Mesenchymal stem cell (in vitro differentiated cells and primary cell): ENCODE measurements at regions not wholly inside any gene's neighbourhood (a gene's known extent, or its start where the extent isn't known, plus 50 kb on each side); places are given as distances from the start of the nearest gene placed in this dataset.
A peak's percentile ranks its signal among the peaks of the same experiment; 100 is the strongest.

Source experiments
- DNase-seq: peaks from one replicate; pipeline ENCODE4 v3.0.0-alpha.2; 2013
- H2AFZ ChIP-seq: one replicate; pipeline ENCODE4 v1.6.1; 2013; ENCODE audit warnings: low read depth, mild to moderate bottlenecking, control low read depth, inconsistent platforms, low read length, moderate library complexity
- H2AK5ac ChIP-seq: 2 replicates; pipeline ENCODE4 v1.6.1; 2013; ENCODE audit warnings: low read length, moderate library complexity, mild to moderate bottlenecking, inconsistent platforms; ENCODE audit not compliant: severe bottlenecking
- H2BK120ac ChIP-seq: one replicate; pipeline ENCODE4 v1.6.1; 2013; ENCODE audit warnings: low read depth, mild to moderate bottlenecking, inconsistent platforms, low read length, moderate library complexity
- H2BK12ac ChIP-seq, 2 experiments: one replicate each; pipeline ENCODE4 v1.6.1; 2013; ENCODE audit warnings: inconsistent platforms in 2 of 2, low read length in 2 of 2, mild to moderate bottlenecking in 2 of 2, moderate library complexity in 2 of 2, control low read depth in 1 of 2
- H2BK15ac ChIP-seq: one replicate; pipeline ENCODE4 v1.6.1; 2013; ENCODE audit warnings: mild to moderate bottlenecking, low read depth, inconsistent platforms; ENCODE audit not compliant: poor library complexity, severe bottlenecking
- H2BK5ac ChIP-seq: 2 replicates; pipeline ENCODE4 v1.6.1; 2013; ENCODE audit warnings: low read depth, mild to moderate bottlenecking, low read length, control low read depth, inconsistent platforms; ENCODE audit not compliant: poor library complexity, severe bottlenecking
- H3K14ac ChIP-seq, 2 experiments: one replicate each; pipeline ENCODE4 v1.6.1; 2013; ENCODE audit warnings: inconsistent platforms in 2 of 2, low read length in 2 of 2, control low read depth in 1 of 2, mild to moderate bottlenecking in 1 of 2, moderate library complexity in 1 of 2
- H3K18ac ChIP-seq, 2 experiments: one replicate each; pipeline ENCODE4 v1.6.1; 2013; ENCODE audit warnings: inconsistent platforms in 2 of 2, low read length in 2 of 2, control low read depth in 1 of 2, low read depth in 1 of 2, mild to moderate bottlenecking in 1 of 2
- H3K23ac ChIP-seq, 2 experiments: one replicate each; pipeline ENCODE4 v1.6.1; 2013; ENCODE audit warnings: inconsistent platforms in 2 of 2, low read length in 2 of 2, mild to moderate bottlenecking in 2 of 2, moderate library complexity in 2 of 2, control low read depth in 1 of 2
- H3K27ac ChIP-seq: 2 replicates; pipeline ENCODE4 v1.5.1; 2013; ENCODE audit warnings: mild to moderate bottlenecking, moderate library complexity, low read length, control low read depth, inconsistent platforms; ENCODE audit not compliant: poor library complexity, severe bottlenecking
- H3K27me3 ChIP-seq, 2 experiments: 2 replicates each; pipeline versions ENCODE4 v1.6.1 to v1.7.0; 2013; ENCODE audit warnings: low read length in 2 of 2, mild to moderate bottlenecking in 2 of 2, moderate library complexity in 2 of 2, control low read depth in 1 of 2, inconsistent platforms in 1 of 2; ENCODE audit not compliant: control insufficient read depth in 1 of 2, insufficient read depth in 1 of 2
- H3K36me3 ChIP-seq, 2 experiments: 2 replicates each; pipeline versions ENCODE4 v1.6.1 to v1.7.0; 2013; ENCODE audit warnings: low read length in 2 of 2, control low read depth in 1 of 2, inconsistent platforms in 1 of 2, low read depth in 1 of 2, mild to moderate bottlenecking in 1 of 2; ENCODE audit not compliant: insufficient read depth in 2 of 2, control insufficient read depth in 1 of 2
- H3K4ac ChIP-seq, 2 experiments: one replicate each; pipeline ENCODE4 v1.6.1; 2013; ENCODE audit warnings: inconsistent platforms in 2 of 2, low read length in 2 of 2, mild to moderate bottlenecking in 2 of 2, moderate library complexity in 2 of 2, control low read depth in 1 of 2, low read depth in 1 of 2
- H3K4me1 ChIP-seq: 2 replicates; pipeline ENCODE4 v1.6.1; 2013; ENCODE audit warnings: low read depth, low read length, control low read depth; ENCODE audit not compliant: control insufficient read depth, insufficient read depth
- H3K4me2 ChIP-seq: 2 replicates; pipeline ENCODE4 v1.6.1; 2013; ENCODE audit warnings: low read length, mild to moderate bottlenecking, inconsistent platforms; ENCODE audit not compliant: poor library complexity, severe bottlenecking
- H3K4me3 ChIP-seq, 2 experiments: 2 replicates each; pipeline versions ENCODE4 v1.5.1 to v1.7.0; 2013; ENCODE audit warnings: low read length in 2 of 2, mild to moderate bottlenecking in 2 of 2, control low read depth in 1 of 2, low read depth in 1 of 2; ENCODE audit not compliant: insufficient read depth in 1 of 2
- H3K79me1 ChIP-seq: replicated peaks from 2 replicates; pipeline ENCODE4 v1.6.1; 2013; ENCODE audit warnings: mild to moderate bottlenecking, control low read depth, low read length, inconsistent platforms; ENCODE audit not compliant: poor library complexity, severe bottlenecking
- H3K9ac ChIP-seq: 2 replicates; pipeline ENCODE4 v1.7.0; 2013; ENCODE audit warnings: mild to moderate bottlenecking, low read length, moderate library complexity
- H3K9me3 ChIP-seq: 2 replicates; pipeline ENCODE4 v1.7.0; 2013; ENCODE audit warnings: mild to moderate bottlenecking, low read length; ENCODE audit not compliant: control insufficient read depth
- H4K8ac ChIP-seq: one replicate; pipeline ENCODE4 v1.6.1; 2013; ENCODE audit warnings: inconsistent platforms, mild to moderate bottlenecking, low read length, moderate library complexity
- H4K91ac ChIP-seq: one replicate; pipeline ENCODE4 v1.6.1; 2013; ENCODE audit warnings: mild to moderate bottlenecking, low read length, inconsistent platforms
- WGBS: methylation state at CpG from one replicate; pipeline ENCODE4 v1.1.7; 2013; ENCODE audit warnings: mixed read lengths; 5-methylcytosine and 5-hydroxymethylcytosine counted together

GRCh38 chr2:76633276-76633921, 888.8 kb downstream of the LRRTM4 start:
- Histone ChIP-seq H3K4me2 (no peak overlapping the region), H3K27ac (no peak overlapping the region), H3K9ac (no peak overlapping the region), H2BK5ac (no peak overlapping the region), H2AFZ (no peak overlapping the region), H3K27me3 (no peaks in the 10 kb centered on the region), H3K4me1 (no peaks in the 10 kb centered on the region), H4K8ac (no peak overlapping the region), H3K4me3 (no peak overlapping the region), H2BK12ac (no peak overlapping the region), H3K79me1 (no peaks in the 10 kb centered on the region), H4K91ac (no peak overlapping the region), H3K9me3 (peaks cover 9% of the 10 kb centered on the region), H3K14ac (no peak overlapping the region), H3K4ac (no peak overlapping the region), H2BK15ac (no peak overlapping the region), H3K23ac (no peak overlapping the region), H3K36me3 (no peaks in the 10 kb centered on the region), H3K18ac (no peak overlapping the region), H2AK5ac (no peak overlapping the region), H2BK120ac (no peak overlapping the region)
- no peak for DNase-seq
- 83% methylated on average over 1 of the region's 3 CpGs for WGBS

GRCh38 chr2:76625101-76625500, 897.1 kb downstream of the LRRTM4 start:
- H3K4me3 ChIP-seq, result no peak overlapping the region
- H3K18ac ChIP-seq, result no peak overlapping the region
- 85% methylated on average over 3 of the region's 3 CpGs for WGBS
- H2BK12ac ChIP-seq, result no peak overlapping the region
- H3K27me3 ChIP-seq, result no peaks in the 10 kb centered on the region
- peaks cover 6% of the 10 kb centered on the region for H3K9me3 ChIP-seq
- H3K4ac ChIP-seq, result no peak overlapping the region
- no peak overlapping the region for H3K23ac ChIP-seq
- no peaks in the 10 kb centered on the region for H3K36me3 ChIP-seq
- H2AK5ac ChIP-seq, result no peak overlapping the region
- H3K4me2 ChIP-seq, result no peak overlapping the region
- H3K79me1 ChIP-seq, result no peaks in the 10 kb centered on the region
- no peak overlapping the region for H3K14ac ChIP-seq
- H2BK15ac ChIP-seq, result no peak overlapping the region
- no peak overlapping the region for H3K27ac ChIP-seq
- H3K4me1 ChIP-seq, result no peaks in the 10 kb centered on the region
- no peak for DNase-seq
- peak overlapping the region; percentile 21 for H4K91ac ChIP-seq
- no peak overlapping the region for H2BK5ac ChIP-seq
- H3K9ac ChIP-seq, result no peak overlapping the region
- H4K8ac ChIP-seq, result no peak overlapping the region
- no peak overlapping the region for H2BK120ac ChIP-seq
- no peak overlapping the region for H2AFZ ChIP-seq

GRCh38 chr2:76613330-76613729, 902.6 kb upstream of the GCFC2 start:
- H4K91ac ChIP-seq, result no peak overlapping the region
- H3K4me3 ChIP-seq, result no peak overlapping the region
- no peaks in the 10 kb centered on the region for H3K4me1 ChIP-seq
- no peaks in the 10 kb centered on the region for H3K9me3 ChIP-seq
- no peaks in the 10 kb centered on the region for H3K36me3 ChIP-seq
- H2BK5ac ChIP-seq, result no peak overlapping the region
- no peak overlapping the region for H2BK15ac ChIP-seq
- H3K14ac ChIP-seq, result no peak overlapping the region
- no peak overlapping the region for H3K9ac ChIP-seq
- no peak overlapping the region for H2BK120ac ChIP-seq
- no peak overlapping the region for H3K18ac ChIP-seq
- no peak for DNase-seq
- H4K8ac ChIP-seq, result no peak overlapping the region
- peak overlapping the region; percentile 4 for H2AFZ ChIP-seq
- H3K4me2 ChIP-seq, result no peak overlapping the region
- H3K27ac ChIP-seq, result no peak overlapping the region
- H3K4ac ChIP-seq, result no peak overlapping the region
- no peak overlapping the region for H3K23ac ChIP-seq
- H2BK12ac ChIP-seq, result no peak overlapping the region
- H3K79me1 ChIP-seq, result no peaks in the 10 kb centered on the region
- H3K27me3 ChIP-seq, result no peaks in the 10 kb centered on the region
- H2AK5ac ChIP-seq, result no peak overlapping the region

- H3K79me1 ChIP-seq, result no peaks in the 10 kb centered on the region
- H2BK15ac ChIP-seq, result no peak overlapping the region
- no peak overlapping the region for H3K14ac ChIP-seq
- H3K4me2 ChIP-seq, result no peak overlapping the region
- H2BK120ac ChIP-seq, result no peak overlapping the region
- H3K4me3 ChIP-seq, result no peak overlapping the region
- no peaks in the 10 kb centered on the region for H3K9me3 ChIP-seq
- H4K91ac ChIP-seq, result no peak overlapping the region
- DNase-seq, result no peak
- H2AK5ac ChIP-seq, result no peak overlapping the region
- no peaks in the 10 kb centered on the region for H3K27me3 ChIP-seq
- H3K4ac ChIP-seq, result no peak overlapping the region
- no peaks in the 10 kb centered on the region for H3K36me3 ChIP-seq
- no peak overlapping the region for H3K9ac ChIP-seq
- no peaks in the 10 kb centered on the region for H3K4me1 ChIP-seq
- no peak overlapping the region for H3K23ac ChIP-seq
- no peak overlapping the region for H4K8ac ChIP-seq
- H2BK12ac ChIP-seq, result no peak overlapping the region
- WGBS, result 63% methylated on average over 2 of the region's 2 CpGs
- no peak overlapping the region for H3K18ac ChIP-seq
- H3K27ac ChIP-seq, result no peak overlapping the region
- no peak overlapping the region for H2AFZ ChIP-seq
- no peak overlapping the region for H2BK5ac ChIP-seq
Measured at GRCh38 chr2:76612764-76613163, 902.0 kb upstream of the GCFC2 start.
